Activated B cell treated with CpG ODN at 0.5 μM for 24 hours (primary cell): ENCODE measurements at regions not wholly inside any gene's neighbourhood (a gene's known extent, or its start where the extent isn't known, plus 50 kb on each side); places are given as distances from the start of the nearest gene placed in this dataset.

Experiments
- ATAC-seq: fragments of 200-7000 bp; cut with Tn5 transposase; one replicate; pipeline ENCODE4 v1.10.0; 2021; ENCODE audit warnings: low read depth, mild to moderate bottlenecking, moderate library complexity
- CTCF ChIA-PET: fragments of 350-600 bp; sonication (Branson Sonifier 250); formaldehyde crosslinking; loops from one replicate; lab custom pipeline; 2021; ENCODE audit warnings: antibody characterized with exemption; lab: Charles Lee
- POLR2A ChIA-PET: fragments of 350-600 bp; sonication (Branson Sonifier 250); formaldehyde crosslinking; loops from one replicate; lab custom pipeline; 2021; ENCODE audit warnings: antibody characterized with exemption; lab: Charles Lee
- DNase-seq: peaks from one replicate; pipeline ENCODE4 v3.0.0; 2022
- H3K27ac Mint-ChIP-seq: one replicate; pipeline ENCODE4 v1.8.0; 2020; ENCODE audit warnings: mixed read lengths
- H3K27me3 Mint-ChIP-seq: one replicate; pipeline ENCODE4 v1.8.0; 2021; ENCODE audit warnings: mixed read lengths
- H3K36me3 Mint-ChIP-seq: one replicate; pipeline ENCODE4 v1.8.0; 2021; ENCODE audit warnings: low read depth, mixed read lengths
- H3K4me1 Mint-ChIP-seq: one replicate; pipeline ENCODE4 v1.8.0; 2021; ENCODE audit warnings: mixed read lengths
- H3K4me3 Mint-ChIP-seq: one replicate; pipeline ENCODE4 v1.8.0; 2020; ENCODE audit warnings: mild to moderate bottlenecking, mixed read lengths
- H3K9me3 Mint-ChIP-seq: one replicate; pipeline ENCODE4 v1.8.0; 2020; ENCODE audit warnings: mixed read lengths
- intact Hi-C: fragments of 100-400 bp; cut with micrococcal nuclease; formaldehyde crosslinking; loops from one replicate; pipeline ENCODE4 v1.15.1; 2024
- TF ChIP-seq, protein P1 (sequence below): fragments of 200-600 bp; IDR thresholded peaks from one replicate; pipeline ENCODE4 v1.8.0; 2022; ENCODE audit warnings: antibody characterized with exemption, mild to moderate bottlenecking

DNA sequence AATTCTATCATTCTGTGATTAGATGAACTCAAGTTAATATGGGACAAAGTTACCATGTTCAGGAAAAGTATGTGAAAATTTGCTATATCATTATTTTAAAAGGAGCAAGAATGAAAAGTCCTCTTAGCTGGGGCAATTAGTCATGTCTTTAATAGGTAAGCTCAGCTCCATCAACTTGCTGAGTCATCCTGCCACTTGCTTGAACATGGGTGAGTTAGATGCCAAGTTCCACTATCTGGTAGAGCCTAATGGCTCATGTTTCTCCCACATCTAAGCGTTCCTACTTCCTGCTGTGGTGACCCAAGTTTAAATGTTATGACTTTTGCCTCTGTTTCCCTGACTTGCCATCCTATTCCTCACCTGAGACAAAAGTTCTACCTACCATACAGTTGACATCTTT is 276.8 kb downstream of the ZNF674 start:
- no peaks in the 10 kb centered on the region for H3K9me3 Mint-ChIP-seq
- no peaks in the 10 kb centered on the region for H3K36me3 Mint-ChIP-seq
- POLR2A ChIA-PET: no interaction called here
- no peak for DNase-seq
- no peak for ATAC-seq
- no peak overlapping the region for H3K4me3 Mint-ChIP-seq
- TF ChIP-seq, protein P1, sequence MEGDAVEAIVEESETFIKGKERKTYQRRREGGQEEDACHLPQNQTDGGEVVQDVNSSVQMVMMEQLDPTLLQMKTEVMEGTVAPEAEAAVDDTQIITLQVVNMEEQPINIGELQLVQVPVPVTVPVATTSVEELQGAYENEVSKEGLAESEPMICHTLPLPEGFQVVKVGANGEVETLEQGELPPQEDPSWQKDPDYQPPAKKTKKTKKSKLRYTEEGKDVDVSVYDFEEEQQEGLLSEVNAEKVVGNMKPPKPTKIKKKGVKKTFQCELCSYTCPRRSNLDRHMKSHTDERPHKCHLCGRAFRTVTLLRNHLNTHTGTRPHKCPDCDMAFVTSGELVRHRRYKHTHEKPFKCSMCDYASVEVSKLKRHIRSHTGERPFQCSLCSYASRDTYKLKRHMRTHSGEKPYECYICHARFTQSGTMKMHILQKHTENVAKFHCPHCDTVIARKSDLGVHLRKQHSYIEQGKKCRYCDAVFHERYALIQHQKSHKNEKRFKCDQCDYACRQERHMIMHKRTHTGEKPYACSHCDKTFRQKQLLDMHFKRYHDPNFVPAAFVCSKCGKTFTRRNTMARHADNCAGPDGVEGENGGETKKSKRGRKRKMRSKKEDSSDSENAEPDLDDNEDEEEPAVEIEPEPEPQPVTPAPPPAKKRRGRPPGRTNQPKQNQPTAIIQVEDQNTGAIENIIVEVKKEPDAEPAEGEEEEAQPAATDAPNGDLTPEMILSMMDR: no peak
- H3K4me1 Mint-ChIP-seq: no peaks in the 10 kb centered on the region
- CTCF ChIA-PET: no interaction called here
- H3K27me3 Mint-ChIP-seq: peaks cover 2% of the 10 kb centered on the region
- intact Hi-C loops: no loop called here
- no peak overlapping the region for H3K27ac Mint-ChIP-seq

DNA sequence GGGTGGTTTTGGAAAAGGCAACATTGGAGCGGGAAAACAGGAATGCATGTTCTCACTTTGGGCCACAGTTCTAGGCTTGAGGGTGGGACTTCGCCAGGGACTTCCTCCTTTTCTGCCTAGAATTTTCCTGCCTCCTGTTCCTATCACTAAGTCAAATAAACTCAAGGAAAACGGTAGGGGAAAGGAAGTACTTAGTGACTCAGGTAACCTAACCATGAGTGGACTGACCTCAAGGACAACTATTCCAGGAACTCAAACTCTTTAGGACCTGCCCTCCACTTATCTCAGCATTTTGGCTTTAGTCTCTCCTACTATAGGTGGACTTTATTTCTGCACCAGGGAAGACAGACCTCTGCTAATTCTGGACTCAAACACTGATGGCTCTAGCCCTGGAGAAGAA is 281.7 kb downstream of the ZNF674 start:
- no peaks in the 10 kb centered on the region for H3K36me3 Mint-ChIP-seq
- H3K4me3 Mint-ChIP-seq: no peak overlapping the region
- TF ChIP-seq, protein P1: no peak
- ChIA-PET POLR2A (no interaction called here), CTCF (no interaction called here)
- no peaks in the 10 kb centered on the region for H3K4me1 Mint-ChIP-seq
- no peak for DNase-seq
- no peaks in the 10 kb centered on the region for H3K9me3 Mint-ChIP-seq
- intact Hi-C loops: no loop called here
- H3K27me3 Mint-ChIP-seq: peaks cover 2% of the 10 kb centered on the region
- H3K27ac Mint-ChIP-seq: no peak overlapping the region
- ATAC-seq: no peak

DNA sequence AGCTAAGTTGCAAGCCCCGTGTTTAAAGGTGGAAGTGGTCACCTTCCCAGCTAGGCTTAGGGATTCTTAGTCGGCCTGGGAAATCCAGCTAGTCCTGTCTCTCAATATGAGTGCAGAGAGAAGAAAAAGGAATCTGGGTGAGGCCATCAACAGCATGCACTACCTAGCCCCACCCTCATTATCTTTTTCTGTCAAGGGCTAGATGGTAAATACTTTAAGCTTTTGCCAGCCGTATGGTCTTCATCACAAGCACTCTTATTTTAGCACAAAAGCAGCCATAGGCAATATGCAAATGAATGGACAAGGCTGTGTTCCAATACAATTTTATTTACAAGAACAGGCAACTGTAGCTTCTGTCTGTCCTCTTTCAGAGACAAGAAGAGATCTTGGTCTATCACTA is 282.9 kb downstream of the ZNF674 start:
- no peak for ATAC-seq
- ChIA-PET POLR2A (no interaction called here), CTCF (no interaction called here)
- TF ChIP-seq, protein P1: no peak
- intact Hi-C loops: no loop called here
- no peak overlapping the region for H3K4me3 Mint-ChIP-seq
- peaks cover 2% of the 10 kb centered on the region for H3K27me3 Mint-ChIP-seq
- H3K27ac Mint-ChIP-seq: no peak overlapping the region
- peaks cover 4% of the 10 kb centered on the region for H3K4me1 Mint-ChIP-seq
- no peaks in the 10 kb centered on the region for H3K36me3 Mint-ChIP-seq
- no peaks in the 10 kb centered on the region for H3K9me3 Mint-ChIP-seq
- no peak for DNase-seq

DNA sequence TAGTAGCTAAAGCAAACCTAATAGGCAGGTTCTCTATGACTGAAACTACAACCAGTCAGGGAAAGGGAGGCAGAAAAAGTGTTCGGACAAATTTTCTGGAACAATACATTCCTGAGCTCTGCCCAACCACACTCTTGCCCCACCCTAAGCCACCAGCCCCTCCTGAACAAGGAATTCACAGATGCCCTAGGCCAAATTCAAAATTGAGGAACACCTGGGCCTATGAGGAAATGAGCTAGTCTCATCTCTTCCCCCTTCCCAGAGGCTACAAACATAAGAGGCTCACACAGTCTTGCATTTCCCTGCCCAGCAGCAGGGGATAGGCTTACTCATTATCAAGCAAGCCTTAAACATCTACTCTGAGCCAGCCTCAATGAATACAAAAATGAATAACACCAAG is 284.7 kb downstream of the ZNF674 start:
- DNase-seq (no peak), ATAC-seq (no peak)
- POLR2A ChIA-PET: no interaction called here
- H3K4me3 Mint-ChIP-seq: no peak overlapping the region
- no peaks in the 10 kb centered on the region for H3K36me3 Mint-ChIP-seq
- intact Hi-C loops: no loop called here
- TF ChIP-seq, protein P1: no peak
- H3K4me1 Mint-ChIP-seq: peaks cover 10% of the 10 kb centered on the region
- no peaks in the 10 kb centered on the region for H3K9me3 Mint-ChIP-seq
- CTCF ChIA-PET: no interaction called here
- peaks cover 2% of the 10 kb centered on the region for H3K27me3 Mint-ChIP-seq
- H3K27ac Mint-ChIP-seq: no peak overlapping the region

DNA sequence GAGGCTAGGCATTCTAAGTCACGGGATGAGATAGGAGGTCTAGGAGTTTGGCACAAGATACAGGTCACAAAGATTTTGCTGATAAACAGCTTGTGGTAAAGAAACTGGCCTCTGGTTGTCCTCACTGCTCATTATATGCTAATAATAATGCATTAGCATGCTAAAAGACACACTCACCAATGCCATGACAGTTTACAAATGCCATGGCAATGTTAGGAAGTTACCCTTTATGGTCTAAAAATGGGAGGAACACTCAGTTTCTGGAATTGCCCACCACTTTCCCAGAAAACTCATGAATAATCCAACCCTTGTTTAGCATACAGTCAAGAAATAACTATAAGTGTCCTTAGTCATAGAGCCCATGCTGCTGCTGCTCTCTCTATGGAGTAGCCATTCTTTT is 286.9 kb downstream of the ZNF674 start:
- ChIA-PET POLR2A (no interaction called here), CTCF (no interaction called here)
- Mint-ChIP-seq H3K4me3 (no peak overlapping the region), H3K9me3 (no peaks in the 10 kb centered on the region), H3K4me1 (peaks cover 17% of the 10 kb centered on the region), H3K27me3 (no peaks in the 10 kb centered on the region), H3K27ac (no peak overlapping the region), H3K36me3 (no peaks in the 10 kb centered on the region)
- no peak for ATAC-seq
- intact Hi-C loops: no loop called here
- TF ChIP-seq, protein P1: no peak
- no peak for DNase-seq
